GM12865 (cell line): ENCODE measurements at regions not wholly inside any gene's neighbourhood (a gene's known extent, or its start where the extent isn't known, plus 50 kb on each side); places are given as distances from the start of the nearest gene placed in this dataset.

Experiments
- DNase-seq: peaks from one replicate; pipeline ENCODE4 v3.0.0; 2010; ENCODE audit warnings: low read depth
- H3K4me3 ChIP-seq: 2 replicates; pipeline ENCODE4 v1.5.1; 2011; ENCODE audit warnings: mild to moderate bottlenecking, low read depth, low read length, control low read depth
- TF ChIP-seq, protein P1 (sequence below): IDR thresholded peaks from 2 replicates; pipeline ENCODE4 v1.5.1; 2011; ENCODE audit warnings: low read length, control low read depth, low read depth, inconsistent platforms; ENCODE audit not compliant: insufficient read depth; ENCODE audit errors: missing control alignments

DNA sequence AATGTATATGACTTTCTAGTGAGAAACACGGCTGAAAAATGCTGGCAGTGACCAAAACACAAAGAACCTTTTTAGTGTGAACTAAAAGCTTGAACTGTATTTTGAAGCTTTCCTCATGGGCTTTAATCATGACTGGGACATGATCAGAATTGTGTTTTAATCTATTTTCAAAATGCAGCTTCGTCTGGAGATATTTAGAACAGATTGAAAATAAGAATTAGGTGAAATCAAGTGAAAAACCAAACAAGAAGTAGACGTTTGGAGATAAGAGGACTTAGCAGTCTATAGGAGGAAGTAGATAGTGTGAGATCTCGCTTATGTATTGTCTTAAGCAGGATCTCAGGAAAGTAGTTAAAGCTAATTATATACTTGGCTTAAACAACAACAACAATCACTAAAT lies 865.4 kb upstream of the MBL2 start:
- no peak for DNase-seq
- TF ChIP-seq, protein P1, sequence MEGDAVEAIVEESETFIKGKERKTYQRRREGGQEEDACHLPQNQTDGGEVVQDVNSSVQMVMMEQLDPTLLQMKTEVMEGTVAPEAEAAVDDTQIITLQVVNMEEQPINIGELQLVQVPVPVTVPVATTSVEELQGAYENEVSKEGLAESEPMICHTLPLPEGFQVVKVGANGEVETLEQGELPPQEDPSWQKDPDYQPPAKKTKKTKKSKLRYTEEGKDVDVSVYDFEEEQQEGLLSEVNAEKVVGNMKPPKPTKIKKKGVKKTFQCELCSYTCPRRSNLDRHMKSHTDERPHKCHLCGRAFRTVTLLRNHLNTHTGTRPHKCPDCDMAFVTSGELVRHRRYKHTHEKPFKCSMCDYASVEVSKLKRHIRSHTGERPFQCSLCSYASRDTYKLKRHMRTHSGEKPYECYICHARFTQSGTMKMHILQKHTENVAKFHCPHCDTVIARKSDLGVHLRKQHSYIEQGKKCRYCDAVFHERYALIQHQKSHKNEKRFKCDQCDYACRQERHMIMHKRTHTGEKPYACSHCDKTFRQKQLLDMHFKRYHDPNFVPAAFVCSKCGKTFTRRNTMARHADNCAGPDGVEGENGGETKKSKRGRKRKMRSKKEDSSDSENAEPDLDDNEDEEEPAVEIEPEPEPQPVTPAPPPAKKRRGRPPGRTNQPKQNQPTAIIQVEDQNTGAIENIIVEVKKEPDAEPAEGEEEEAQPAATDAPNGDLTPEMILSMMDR: no peak
- no peak overlapping the region for H3K4me3 ChIP-seq

DNA sequence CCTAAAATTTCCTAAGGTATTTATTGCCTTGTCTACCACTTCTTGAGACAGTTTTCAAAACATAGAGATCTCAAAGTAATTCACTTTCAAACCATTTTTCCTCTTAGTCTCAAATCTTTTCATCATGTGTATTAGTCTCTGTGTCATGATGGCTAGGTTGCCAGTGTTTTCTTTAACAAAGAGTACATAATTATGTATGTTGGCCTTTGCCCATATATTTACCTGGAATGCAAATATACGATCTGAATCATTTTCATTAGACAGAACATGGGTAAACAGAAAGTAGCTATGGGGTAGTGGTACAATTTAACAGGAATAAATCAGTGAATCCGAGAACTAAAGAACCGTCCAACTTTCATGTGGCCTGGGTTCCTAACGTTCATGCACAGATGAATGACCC lies 852.1 kb upstream of the MBL2 start:
- TF ChIP-seq, protein P1: no peak
- H3K4me3 ChIP-seq: no peak overlapping the region
- DNase-seq: no peak

DNA sequence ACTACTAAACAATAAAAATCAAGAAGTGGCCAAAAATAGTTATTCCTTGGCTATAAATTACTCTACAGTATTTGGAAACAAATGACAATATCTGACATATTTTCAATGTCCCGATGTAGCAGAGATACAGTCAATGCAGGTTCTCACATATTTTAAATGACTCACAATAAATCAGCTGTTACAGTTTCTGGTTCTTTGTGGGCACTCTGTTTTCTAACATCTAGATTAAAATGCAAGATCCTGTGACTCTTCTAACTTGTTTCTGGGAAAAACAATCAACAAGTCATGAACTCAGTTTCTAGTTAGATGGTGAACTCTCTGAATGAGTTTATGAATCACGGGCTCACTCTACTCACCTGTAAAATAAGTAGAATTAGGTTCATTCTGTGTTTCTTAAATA lies 849.6 kb upstream of the MBL2 start:
- no peak overlapping the region for H3K4me3 ChIP-seq
- TF ChIP-seq, protein P1: no peak
- DNase-seq: no peak

DNA sequence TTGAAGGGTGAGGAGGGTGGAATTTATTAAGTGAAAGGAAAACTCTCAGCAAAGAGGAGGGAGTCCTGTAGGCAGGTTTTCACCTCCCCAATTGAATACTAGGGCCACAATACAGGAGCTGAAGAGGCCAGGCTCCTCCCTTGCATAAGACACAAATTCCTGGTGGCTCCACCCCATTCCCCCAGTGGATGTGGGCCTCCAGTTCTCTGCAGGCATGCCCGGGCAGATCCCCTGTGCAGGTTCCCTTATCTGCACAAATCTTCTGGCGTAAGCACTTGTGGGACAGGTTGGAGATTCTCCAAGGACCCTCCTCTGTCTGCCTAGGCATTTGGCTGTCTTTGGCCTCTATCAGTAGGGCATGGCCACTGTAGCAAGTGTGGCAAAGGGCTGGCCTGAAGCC lies 847.1 kb upstream of the MBL2 start:
- TF ChIP-seq, protein P1: no peak
- DNase-seq: peak; percentile 1

DNA sequence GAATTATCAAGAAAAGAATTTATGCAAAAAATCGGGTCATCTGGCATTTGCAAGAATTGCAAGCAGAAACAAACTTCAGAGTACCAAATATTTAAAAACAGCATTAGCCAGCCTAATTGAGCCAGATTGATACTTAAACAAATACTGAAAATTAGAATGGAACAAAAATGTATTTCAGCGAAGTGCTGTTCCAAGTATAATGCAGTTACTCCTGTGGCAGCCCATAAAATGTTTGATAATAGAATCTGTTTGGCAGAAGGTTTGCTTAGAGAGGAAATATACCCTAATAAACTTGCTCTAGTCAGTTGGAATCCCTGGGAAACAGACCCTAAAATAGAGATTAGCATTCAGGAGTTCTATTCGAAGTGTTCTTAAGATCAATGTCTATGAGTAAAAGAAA lies 835.1 kb upstream of the MBL2 start:
- no peak for DNase-seq
- TF ChIP-seq, protein P1: no peak
- no peak overlapping the region for H3K4me3 ChIP-seq

More for the DNA sequence above, 847.1 kb upstream of the MBL2 start:
- H3K4me3 ChIP-seq: no peak overlapping the region

DNA sequence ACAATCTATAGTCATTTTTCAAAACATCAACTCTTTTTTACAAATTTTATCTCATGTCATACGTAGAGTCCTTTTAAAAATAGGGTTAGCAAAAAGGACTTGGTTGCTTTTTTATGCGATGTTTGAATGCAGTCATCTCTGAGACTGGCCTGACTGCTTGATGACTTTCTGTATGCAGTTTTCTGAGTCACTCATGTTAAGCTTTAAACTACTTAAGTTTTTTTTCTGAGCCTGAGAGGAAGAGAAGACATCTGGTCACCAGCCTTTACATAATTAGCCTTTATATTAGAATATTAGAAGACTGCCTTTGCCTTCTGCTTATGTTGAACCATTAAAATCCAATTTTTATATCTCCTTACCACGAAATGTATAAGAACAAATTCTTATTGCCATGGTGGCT lies 834.4 kb upstream of the MBL2 start:
- TF ChIP-seq, protein P1: no peak
- no peak for DNase-seq
- no peak overlapping the region for H3K4me3 ChIP-seq

DNA sequence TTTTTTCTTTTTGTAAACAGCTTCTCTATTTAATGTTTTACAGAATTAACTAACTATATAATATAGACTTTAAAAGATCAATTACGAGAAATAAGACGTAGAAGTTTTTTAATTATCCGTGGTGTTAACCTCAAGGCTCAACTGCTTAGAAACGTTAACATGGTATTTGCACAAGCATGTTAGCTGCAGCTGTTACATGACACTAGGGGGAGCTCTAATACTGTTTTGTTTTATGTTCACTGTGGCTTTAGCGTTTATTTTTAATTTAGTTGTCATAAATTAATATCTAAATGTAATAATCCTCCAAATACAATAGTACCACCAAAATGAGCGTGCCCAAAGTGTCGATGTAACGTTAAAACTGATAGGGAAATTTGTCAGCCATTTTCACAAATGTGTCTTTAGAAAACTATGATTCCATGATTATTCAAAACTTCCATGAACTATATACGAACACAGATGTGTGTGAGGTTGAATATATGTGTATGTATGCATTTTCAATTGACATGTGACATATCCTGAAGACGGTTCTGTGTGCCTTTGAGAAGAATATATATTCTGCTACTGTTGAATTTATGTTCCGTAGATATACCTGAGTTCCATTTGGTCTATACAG lies 828.8 kb upstream of the MBL2 start:
- H3K4me3 ChIP-seq: no peak overlapping the region
- DNase-seq: peak; percentile 47
- TF ChIP-seq, protein P1: peak; percentile 82
